Stimulated activated CD4-positive, alpha-beta T cell treated with anti-CD3 and anti-CD28 coated beads, Interleukin-12 subunit alpha, Interleukin-12 subunit beta, amount 100 ng/mL, for 24 hours (primary cell): ENCODE measurements at regions not wholly inside any gene's neighbourhood (a gene's known extent, or its start where the extent isn't known, plus 50 kb on each side); places are given as distances from the start of the nearest gene placed in this dataset.
"Not testable (repeated sequence)": the region's sequence is repeated elsewhere in the genome, so short reads cannot be mapped to it uniquely, and the experiment has no call there.

ENCODE experiments used
- DNase-seq, 2 experiments: peaks; one replicate each; pipeline ENCODE4 v3.0.0-alpha.2; 2020; ENCODE audit warnings: low read depth in 2 of 2

DNA sequence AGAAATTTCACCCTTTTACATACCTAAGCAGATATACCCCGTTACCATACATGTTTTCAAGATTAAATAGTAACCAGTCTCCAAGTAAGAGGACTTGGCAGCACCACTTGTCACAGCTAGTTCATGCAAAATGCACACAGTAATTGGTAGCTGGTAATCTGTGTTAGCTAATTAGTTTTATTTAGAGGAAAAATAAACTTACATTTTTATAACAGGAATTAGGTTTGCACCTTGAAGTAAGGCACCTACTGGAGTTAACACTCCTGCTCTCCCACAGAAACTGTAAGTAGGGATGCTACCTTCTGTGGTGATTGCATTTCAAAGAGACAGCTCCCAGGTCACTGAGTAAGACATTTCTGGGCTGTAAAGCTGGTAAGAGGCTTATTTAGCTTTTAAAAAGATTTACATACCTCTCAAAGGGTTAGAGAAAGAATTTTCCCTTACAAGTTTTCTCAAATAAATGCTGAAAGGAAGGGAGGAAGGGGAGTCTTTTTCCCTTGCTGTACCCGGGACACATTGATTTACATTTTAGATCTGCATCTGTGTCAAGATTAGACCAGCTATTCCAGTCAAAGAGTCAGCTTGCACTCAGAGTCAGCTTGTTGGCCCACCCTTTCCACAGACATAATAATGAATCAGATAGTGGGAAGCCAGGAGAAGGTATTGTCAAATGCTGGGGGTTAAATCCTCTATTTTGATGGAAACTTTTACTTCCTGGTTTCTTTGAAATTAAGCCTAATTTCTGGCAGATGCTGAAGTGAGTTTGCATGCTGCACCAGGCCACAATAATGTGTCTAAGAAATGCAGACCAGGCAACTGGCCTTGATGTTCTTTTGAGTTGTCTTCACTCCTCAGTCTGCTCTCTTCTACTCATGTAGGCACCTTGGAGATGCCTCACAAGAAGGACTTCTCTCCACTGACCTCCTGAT lies 77.6 kb upstream of the CHD2 start:
- no peak for DNase-seq

DNA sequence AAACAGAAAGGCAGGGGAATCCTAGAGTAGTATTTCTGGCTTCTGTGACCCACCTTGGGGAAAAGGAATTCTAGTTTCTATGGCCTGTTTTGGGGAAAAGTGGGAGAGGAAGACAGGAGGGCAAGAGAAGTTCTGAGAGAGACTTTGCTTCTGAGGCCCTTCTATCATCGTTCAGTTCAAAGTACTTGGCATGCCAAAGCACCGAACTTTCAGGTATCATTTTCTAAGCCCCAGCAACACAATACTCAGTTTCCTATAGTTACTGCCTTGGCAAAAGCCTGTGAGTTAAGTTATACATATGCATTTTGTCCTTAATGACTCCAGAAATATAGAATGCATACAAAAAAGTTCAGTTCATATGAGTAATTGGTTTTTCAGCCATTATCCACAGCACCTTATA lies 74.1 kb upstream of the CHD2 start:
- DNase-seq = no peak

DNA sequence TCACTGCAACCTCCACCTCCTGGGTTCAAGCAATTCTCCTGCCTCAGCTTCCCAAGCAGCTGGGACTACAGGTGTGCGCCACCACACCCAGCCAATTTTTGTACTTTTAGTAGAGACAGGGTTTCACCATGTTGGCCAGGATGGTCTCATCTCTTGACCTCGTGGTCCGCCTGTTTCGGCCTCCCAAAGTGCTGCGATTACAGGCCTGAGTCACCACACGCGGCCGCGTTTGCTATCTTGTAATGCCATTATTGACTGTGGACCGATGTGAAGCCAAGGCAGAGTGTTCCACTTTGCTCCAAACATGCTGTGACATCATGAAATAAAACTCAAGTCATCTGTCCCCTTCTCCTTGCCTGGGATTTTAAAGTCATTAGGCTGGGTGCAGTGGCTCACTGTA lies 72.1 kb upstream of the CHD2 start:
- not testable (repeated sequence) for DNase-seq

DNA sequence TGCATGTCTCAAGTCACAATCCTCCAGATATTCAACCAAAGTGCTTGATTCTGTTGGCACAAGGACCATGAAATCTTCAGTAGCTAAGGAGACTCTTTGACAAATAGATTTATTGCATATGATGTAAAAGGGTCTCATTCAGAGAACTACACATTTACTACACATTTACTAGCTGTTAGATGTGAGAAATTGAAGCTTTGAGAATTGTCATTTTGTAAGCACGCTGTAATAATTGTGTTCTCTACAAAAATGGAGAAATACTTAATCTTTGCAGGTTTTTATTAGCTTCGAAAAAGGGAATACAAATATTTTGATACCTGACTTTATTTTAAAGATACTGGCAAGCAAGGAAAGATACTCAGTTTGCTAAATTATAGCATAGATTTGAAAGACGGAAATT lies 70.2 kb upstream of the CHD2 start:
- DNase-seq = no peak

DNA sequence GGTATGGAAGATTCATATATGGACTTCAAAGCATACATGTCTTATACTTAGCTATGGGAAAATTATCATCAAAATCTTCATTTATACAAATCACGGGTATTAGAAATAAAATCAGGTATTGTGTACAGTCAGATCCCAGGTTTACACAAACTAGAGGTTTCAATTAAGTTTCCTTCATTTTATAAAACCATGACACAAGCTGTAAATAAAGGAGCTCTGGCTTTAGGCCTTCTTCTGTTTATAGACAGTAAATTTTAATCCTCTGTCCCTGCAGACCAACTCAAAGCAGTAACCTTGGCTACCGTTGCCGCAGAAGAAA lies 68.8 kb upstream of the CHD2 start:
- DNase-seq = no peak

DNA sequence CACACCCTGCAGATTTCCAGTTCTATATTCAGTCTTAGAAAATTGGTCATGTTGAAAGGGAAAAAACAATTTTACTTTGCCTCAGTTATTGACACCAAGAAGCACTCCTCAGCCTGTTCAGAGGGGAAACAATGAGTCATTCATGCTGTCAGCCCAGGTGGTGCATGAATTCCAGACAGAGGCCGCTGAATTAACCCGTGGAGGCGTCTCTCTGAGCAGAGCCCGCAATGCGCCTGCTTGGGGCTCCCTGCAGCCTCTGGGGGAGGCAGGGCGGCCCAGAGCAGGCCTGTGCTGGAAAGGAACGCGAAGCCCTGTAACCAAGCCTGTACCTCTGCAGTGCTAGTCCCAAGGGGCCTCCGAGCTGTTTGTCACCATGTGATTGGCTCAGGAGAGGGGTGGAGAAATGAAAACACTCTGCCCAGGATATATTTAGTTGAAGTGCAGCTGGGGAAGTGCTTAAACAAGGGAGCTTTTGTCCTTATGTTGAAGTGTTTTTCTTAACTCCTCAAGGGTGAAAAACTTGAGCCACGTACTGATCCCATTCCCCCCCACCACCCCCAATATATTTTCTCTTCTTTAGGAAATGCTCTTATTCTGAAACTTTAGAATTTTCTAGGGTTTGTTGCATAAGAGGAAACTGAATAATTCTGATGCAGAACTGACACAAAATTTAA lies 68.3 kb upstream of the CHD2 start:
- DNase-seq = peak; percentile 81 to 82

DNA sequence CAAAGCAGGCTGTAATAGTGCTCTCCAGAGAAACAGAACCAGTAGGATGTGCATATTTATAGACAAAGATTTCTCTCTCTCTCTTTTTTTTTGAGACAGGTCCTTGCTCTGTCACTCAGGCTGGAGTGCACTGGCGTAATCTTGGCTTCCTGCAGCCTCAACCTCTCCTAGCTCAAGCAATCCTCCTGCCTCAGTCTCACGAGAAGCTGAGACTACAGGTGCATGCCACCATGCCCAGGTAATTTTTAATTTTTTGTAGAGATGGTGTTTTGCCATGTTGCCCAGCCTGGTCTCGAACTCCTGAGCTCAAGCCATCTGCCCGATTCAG lies 67.1 kb upstream of the CHD2 start:
- DNase-seq = no peak

DNA sequence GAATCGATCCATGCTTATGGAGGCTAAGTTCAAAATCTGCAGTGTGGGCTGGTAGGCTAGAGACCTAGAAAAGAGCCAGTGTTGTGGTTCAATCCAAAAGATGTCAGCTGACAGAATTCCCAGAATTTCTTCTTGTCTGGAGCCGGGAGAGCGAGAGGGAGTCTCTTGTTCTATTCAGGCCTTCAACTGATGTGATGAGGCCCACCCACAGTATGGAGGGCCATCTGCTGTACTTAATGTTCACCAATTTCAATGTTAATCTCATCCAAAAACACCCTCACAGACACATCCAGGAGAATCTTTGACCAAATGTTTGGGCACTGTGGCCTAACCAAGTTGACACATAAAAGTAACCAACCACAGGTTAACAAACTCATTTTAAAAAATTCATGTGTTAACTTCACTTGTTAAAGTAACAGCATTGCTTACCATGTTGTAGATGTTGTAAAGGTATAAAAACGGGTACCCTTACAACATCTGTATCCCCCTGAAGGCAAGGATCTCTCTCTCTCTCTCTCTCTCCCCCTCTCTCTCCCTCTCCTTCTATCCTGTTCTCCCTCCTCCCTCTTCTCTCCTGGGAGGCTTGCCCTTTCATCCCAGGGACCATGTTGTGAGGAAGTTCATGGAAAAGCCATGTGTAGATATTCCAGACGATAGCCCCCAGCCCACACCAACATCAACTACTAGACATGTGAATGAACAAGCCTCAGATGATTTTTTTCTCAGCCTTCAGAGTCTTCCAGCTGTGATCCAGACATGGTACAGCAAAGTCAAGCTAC lies 66.4 kb upstream of the CHD2 start:
- DNase-seq = no peak

DNA sequence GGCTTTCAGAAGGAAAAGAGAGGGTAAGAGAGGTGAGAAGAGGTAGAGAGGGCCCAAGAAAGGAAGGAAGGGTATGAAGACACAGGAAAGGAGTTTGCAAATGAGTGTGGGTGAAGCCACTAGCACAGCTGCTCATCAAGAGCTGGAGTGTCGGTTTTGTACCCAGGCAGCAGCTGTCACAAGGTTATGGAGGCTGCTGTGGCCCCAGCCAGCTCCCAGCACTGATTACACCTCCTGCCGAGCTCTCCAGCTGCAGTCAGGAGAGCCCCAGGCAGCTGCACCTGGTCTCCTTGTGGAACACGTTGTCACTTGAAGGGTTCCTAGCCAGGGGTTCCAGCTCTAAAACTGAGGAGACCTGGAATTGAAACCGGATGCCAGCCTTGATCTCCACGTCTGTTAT lies 60.4 kb upstream of the CHD2 start:
- no peak for DNase-seq

DNA sequence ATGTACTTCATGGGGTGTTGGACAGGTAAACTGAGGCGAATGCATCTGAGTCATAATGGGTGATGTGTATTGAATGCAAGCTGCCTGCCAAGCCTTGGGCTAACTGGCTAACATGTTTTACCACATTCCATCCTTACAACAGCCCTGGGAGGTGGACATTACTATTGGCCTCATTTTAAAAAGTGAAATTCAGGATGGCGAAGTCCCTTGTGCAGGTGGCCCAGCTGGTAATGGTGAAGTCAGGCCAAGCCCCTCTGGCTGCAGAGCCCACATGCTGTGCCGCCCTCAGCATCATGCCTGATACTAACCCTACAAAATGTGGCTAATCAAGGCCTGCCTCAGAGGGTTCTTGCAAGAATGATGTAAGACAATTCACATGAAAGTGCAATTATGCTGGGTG lies 60.0 kb upstream of the CHD2 start:
- DNase-seq = no peak

DNA sequence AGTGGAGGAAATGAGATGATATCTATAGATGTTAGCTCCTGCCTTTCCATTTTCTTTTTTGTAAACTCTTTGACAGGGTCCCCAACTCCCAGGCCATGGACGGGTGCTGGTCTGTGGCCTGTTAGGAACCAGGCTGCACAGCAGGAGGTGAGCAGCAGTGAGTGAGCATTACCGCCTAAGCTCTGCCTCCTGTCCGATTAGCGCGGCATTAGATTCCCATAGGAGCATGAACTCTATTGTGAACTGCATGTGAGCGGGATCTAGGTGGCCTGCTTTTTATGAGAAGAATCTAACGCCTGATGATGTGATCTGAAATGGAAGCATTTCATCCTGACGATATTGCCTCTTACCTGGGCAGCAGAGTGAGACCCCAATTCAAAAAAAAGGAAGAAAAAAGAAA lies 56.8 kb upstream of the CHD2 start:
- no peak for DNase-seq

DNA sequence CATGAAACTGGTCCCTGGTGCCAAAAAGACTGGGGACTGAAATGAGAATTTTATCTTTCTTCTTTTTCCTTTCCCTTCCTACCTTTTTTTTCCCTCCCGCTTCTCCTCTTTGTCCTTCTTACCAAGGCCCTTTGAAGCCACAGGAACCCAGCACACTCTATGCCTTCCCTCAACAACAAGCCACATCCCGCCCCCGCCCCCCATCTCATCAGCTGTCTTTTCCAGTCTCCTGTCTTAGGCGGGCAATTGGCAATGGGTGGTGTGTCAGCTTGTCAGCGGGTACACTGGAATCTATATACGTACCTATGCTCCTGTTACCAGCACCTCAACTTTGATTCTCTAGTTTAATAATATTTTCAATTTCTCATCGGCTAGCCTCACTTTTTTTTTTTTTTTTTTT lies 56.3 kb upstream of the CHD2 start:
- no peak for DNase-seq

DNA sequence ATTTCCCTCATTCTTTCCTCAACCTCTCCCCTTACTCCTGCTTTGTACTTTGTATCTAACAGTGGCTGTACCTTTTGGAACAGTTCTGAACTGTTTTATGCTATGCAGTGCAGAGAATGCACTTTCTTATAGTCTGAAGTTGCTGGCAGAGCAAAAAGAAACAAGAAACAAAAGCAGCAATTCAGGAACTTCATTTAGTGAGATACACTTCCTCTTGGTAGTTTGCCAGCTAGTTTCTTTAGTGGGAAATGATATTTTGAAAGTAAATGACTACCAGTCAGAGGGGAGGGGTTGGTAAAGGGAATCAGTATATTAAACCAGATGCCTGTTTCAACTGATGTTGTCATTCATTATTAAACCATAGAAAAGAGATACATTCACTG lies 55.0 kb upstream of the CHD2 start:
- DNase-seq = no peak

DNA sequence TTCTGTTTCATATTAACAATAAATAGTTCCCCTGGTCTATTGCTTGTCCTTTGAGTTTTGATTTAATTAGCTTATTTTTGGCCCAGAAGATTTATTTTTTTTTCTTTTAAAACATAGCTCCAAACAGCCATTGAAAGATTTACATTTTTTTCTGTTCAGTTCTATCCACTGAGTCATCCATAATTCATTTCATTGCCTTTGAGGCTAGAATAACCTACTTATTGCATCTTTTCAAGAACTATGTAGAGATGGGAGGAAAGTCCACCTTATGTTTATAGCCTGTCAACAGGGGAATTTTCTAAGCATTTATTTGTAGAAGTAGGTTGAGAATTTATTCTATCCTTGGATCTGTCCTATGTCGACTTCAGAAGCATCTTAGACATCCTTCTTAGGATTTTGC lies 53.4 kb upstream of the CHD2 start:
- no peak for DNase-seq

DNA sequence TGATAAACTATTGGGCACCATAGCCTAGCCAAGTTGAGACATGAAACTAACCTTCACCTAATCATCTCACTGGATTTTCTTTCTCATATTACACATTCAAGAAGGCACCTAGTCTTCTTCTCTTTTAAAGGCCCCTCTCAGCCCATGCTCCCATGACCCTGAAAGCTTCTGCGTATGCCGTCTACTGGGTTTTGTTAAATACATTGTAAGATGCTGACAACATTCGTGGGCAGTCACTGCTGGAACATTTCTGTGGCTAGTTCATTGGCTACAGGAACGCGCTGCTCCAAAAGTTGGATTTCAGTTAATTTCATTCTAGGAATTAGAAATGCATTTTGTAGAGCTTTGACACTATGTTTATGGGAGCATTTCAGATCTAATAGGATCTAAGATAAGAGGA lies 52.3 kb upstream of the CHD2 start:
- DNase-seq = no peak

DNA sequence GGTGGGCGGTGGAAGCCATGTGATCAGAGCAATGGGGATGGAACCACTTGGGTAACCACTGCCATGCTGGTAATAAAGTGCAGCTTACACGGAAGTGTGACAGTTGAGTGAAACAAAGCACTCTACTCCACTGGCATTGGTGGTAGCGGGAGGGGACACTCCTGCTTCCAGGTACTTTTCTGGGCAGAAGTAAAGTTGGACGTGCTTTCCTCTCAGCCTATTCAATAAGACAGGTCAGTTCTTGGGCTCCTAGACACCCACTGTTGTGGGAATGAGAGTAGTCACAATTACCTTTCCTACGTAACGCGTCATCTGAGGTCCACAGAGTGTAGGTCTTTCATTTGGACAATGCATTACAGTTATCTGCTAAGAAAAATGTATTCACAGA lies 51.7 kb upstream of the CHD2 start:
- DNase-seq = no peak

DNA sequence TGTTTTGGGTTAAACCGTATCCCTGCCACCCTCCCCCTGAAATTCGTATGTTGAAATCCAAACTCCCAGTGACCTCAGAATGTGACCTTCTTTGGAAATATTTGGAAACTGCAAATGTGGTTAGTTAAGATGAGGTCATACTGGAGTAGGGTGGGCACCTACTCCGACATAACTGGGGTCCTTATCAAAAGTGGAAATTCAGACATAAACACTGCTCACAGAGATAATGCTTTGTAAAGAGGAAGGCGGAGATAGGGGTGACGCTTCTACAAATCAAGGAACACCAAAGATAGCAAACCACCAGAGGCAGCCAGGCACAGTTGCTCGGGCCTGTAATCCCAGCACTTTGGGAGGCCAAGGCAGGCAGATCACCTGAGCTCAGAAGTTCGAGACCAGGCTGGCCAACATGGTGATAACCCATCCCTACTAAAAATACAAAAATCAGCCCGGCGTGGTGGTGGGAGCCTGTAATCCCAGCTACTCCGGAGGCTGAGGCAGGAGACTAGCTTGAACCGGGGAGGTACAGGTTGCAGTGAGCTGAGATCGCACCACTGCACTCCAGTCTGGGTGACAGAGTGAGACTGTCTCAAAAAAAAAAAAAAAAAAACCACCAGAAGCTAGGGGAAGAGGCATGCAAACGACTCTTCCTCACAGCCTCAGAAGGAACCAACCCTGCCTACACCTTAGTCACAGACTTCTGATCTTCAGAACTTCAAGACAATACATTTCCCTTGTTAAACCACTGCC lies 51.1 kb upstream of the CHD2 start:
- no peak for DNase-seq

DNA sequence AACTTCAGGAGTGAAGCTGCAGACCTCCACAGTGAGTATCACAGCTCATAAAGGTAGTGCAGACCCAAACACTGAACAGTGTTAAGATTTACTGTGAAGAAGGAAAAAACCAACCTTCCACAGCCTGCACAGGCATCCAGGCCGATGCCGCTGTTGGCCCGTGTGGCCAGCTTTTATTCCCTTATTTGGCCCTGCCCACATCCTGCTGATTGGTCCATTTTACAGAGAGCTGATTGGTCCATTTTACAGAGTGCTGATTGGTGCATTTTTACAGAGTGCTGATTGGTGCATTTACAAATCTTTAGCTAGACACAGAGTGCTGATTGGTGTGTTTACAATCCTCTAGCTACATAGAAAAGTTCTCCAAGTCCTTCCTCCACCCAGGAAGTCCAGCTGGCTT lies 49.9 kb upstream of the CHD2 start:
- DNase-seq = not testable (repeated sequence)
